Fibroblast of villous mesenchyme (primary cell): ENCODE measurements at regions not wholly inside any gene's neighbourhood (a gene's known extent, or its start where the extent isn't known, plus 50 kb on each side); places are given as distances from the start of the nearest gene placed in this dataset.

Experiments
- DNase-seq: peaks from one replicate; pipeline ENCODE4 v3.0.0-alpha.2; 2010; ENCODE audit warnings: low read depth
- H3K4me3 ChIP-seq: 2 replicates; pipeline ENCODE4 v1.5.1; 2011; ENCODE audit warnings: low read depth, mild to moderate bottlenecking, low read length
- CTCF ChIP-seq: IDR thresholded peaks from 2 replicates; pipeline ENCODE4 v1.5.1; 2012; ENCODE audit warnings: low read depth, mild to moderate bottlenecking, low read length; ENCODE audit not compliant: insufficient read depth

GRCh38 chr11:134578807-134579723 lies 167.0 kb upstream of the B3GAT1 start:
- no peak for TF ChIP-seq CTCF
- no peak overlapping the region for H3K4me3 ChIP-seq
- no peak for DNase-seq

GRCh38 chr11:134577751-134578395 lies 165.8 kb upstream of the B3GAT1 start:
- no peak for DNase-seq
- TF ChIP-seq CTCF: no peak
- H3K4me3 ChIP-seq: no peak overlapping the region

GRCh38 chr11:134576721-134577171 lies 164.7 kb upstream of the B3GAT1 start:
- TF ChIP-seq CTCF: no peak
- no peak for DNase-seq
- H3K4me3 ChIP-seq: no peak overlapping the region

- no peak for DNase-seq
- no peak for TF ChIP-seq CTCF
These were observed 164.2 kb upstream of the B3GAT1 start for GRCh38 chr11:134576286-134576685.

GRCh38 chr11:134575504-134576230 lies 163.6 kb upstream of the B3GAT1 start:
- H3K4me3 ChIP-seq: no peak overlapping the region
- no peak for TF ChIP-seq CTCF
- no peak for DNase-seq

More at GRCh38 chr11:134576286-134576685, 164.2 kb upstream of the B3GAT1 start:
- H3K4me3 ChIP-seq: no peak overlapping the region

- H3K4me3 ChIP-seq: no peak overlapping the region
- TF ChIP-seq CTCF: no peak
- no peak for DNase-seq
These were observed 162.9 kb upstream of the B3GAT1 start for GRCh38 chr11:134574947-134575346.
